Esophagus muscularis mucosa (tissue), 4 donors: ENCODE measurements at regions not wholly inside any gene's neighbourhood (a gene's known extent, or its start where the extent isn't known, plus 50 kb on each side); places are given as distances from the start of the nearest gene placed in this dataset.

Source experiments
- DNase-seq: peaks from one replicate; pipeline ENCODE4 v3.0.0-alpha.2; 2017; ENCODE audit errors: extremely low spot score
- H3K27ac ChIP-seq, 4 donors: fragments of 200-600 bp; sonication (generic); replicated peaks in 1 of 4; 1 replicate in 3 of 4; 2 replicates in 1 of 4; pipeline ENCODE4 v1.5.1; 2016 to 2019; ENCODE audit warnings: mild to moderate bottlenecking in 1 of 4
- H3K27me3 ChIP-seq, 4 donors: fragments of 200-600 bp; sonication (generic); one replicate each; pipeline versions ENCODE4 v1.5.1 to v1.6.0; 2016 to 2019
- H3K36me3 ChIP-seq, 4 donors: fragments of 200-600 bp; sonication (generic); one replicate each; pipeline ENCODE4 v1.5.1; 2016 to 2019
- H3K4me1 ChIP-seq, 4 donors: fragments of 200-600 bp; sonication (generic); one replicate each; pipeline ENCODE4 v1.5.1; 2016 to 2019
- H3K4me3 ChIP-seq, 4 donors: fragments of 200-600 bp; sonication (generic); 1 replicate in 2 of 4; 2 replicates in 2 of 4; pipeline ENCODE4 v1.5.1; 2016 to 2019; ENCODE audit warnings: mild to moderate bottlenecking in 4 of 4, moderate library complexity in 1 of 4
- H3K9me3 ChIP-seq, 4 donors: fragments of 200-600 bp; sonication (generic); 1 replicate in 3 of 4; 2 replicates in 1 of 4; pipeline ENCODE4 v1.5.1; 2016 to 2019
- CTCF ChIP-seq, 3 experiments: fragments of 200-600 bp in 2 of 3; fragments of 450-650 bp in 1 of 3; sonication (generic) in 2 of 3; IDR thresholded peaks; one replicate each; pipeline ENCODE4 v1.5.1; 2017 to 2019; ENCODE audit warnings: antibody characterized with exemption in 3 of 3, mild to moderate bottlenecking in 2 of 3, moderate library complexity in 1 of 3
- EP300 ChIP-seq: sonication (generic); formaldehyde crosslinking; IDR thresholded peaks from one replicate; pipeline ENCODE4 v1.6.1; 2017; ENCODE audit warnings: antibody characterized with exemption
- POLR2A ChIP-seq: fragments of 450-650 bp; IDR thresholded peaks from one replicate; pipeline ENCODE4 v1.6.1; 2017; ENCODE audit warnings: antibody characterized with exemption, moderate library complexity, mild to moderate bottlenecking, low read depth
- POLR2AphosphoS5 ChIP-seq, 2 donors: sonication (generic); formaldehyde crosslinking; IDR thresholded peaks; one replicate each; pipeline ENCODE4 v1.6.1; 2017; ENCODE audit warnings: antibody characterized with exemption in 2 of 2
- WGBS: methylation state at CpG from one replicate; pipeline ENCODE4 v1.1.5; 2018; 5-methylcytosine and 5-hydroxymethylcytosine counted together
- intact Hi-C: fragments of 100-400 bp; cut with DNase I; formaldehyde crosslinking; loops from one replicate; pipeline ENCODE4 v1.15.1; 2023

DNA sequence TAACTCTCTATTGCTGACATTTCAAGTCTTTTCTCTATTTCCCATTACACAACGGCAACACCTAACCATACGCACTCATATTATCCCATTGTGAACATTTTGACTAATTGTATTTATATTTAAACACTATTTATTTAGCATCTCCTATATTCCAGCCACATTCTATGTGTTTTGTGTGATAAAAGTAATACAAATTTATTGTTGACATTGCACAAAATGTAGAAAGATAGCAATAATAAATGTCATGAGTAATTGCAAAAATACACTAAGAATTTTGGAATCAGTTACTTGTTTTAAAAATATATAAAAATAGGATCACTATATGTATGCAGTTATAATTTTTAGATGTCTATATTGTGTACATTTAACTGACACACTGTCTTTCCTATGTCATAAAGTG is 413.0 kb upstream of the PTPRD start:
- 95% methylated on average over 2 of the region's 2 CpGs for WGBS
- intact Hi-C loops, result no loop called here
- H3K27me3 ChIP-seq, result no peaks in the 10 kb centered on the region
- no peak overlapping the region for H3K27ac ChIP-seq
- H3K4me1 ChIP-seq, result no peaks in the 10 kb centered on the region
- no peak for TF ChIP-seq CTCF (IDR thresholded peaks at IDR 0.05)
- TF ChIP-seq EP300, result no peak
- no peak for TF ChIP-seq POLR2A
- no peak for TF ChIP-seq POLR2AphosphoS5 (IDR thresholded peaks at IDR 0.05)
- no peaks in the 10 kb centered on the region for H3K9me3 ChIP-seq
- H3K4me3 ChIP-seq, result no peak overlapping the region
- no peak for DNase-seq
- no peaks in the 10 kb centered on the region for H3K36me3 ChIP-seq

- WGBS, result 70% methylated on average over 7 of the region's 7 CpGs
- H3K36me3 ChIP-seq, result no peaks in the 10 kb centered on the region
- no peak for TF ChIP-seq POLR2A
- TF ChIP-seq CTCF (IDR thresholded peaks at IDR 0.05), result no peak
- TF ChIP-seq EP300, result no peak
Observed at GRCh38 chr9:11038366-11038765, 425.6 kb upstream of the PTPRD start.

DNA sequence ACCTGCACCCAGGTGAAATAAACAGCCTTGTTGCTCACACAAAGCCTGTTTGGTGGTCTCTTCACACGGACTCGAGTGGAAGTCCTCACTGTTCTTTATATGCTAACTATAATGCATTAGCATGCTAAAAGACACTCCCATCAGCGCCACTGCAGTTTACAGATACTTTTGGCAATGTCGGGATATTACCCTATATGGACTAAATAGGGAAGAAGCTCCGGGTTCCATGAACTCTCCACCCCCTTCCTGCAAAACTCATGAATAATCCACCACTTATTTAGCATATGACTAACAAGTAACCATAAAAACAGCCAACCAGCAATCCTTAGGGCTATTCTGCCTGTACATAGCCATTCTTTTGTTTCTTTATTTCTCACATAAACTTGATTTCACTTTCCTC is 426.2 kb upstream of the PTPRD start:
- Histone ChIP-seq H3K9me3 (no peaks in the 10 kb centered on the region), H3K36me3 (no peaks in the 10 kb centered on the region), H3K27me3 (no peaks in the 10 kb centered on the region), H3K4me3 (no peak overlapping the region), H3K4me1 (no peaks in the 10 kb centered on the region), H3K27ac (no peak overlapping the region)
- intact Hi-C loops, result no loop called here
- TF ChIP-seq POLR2AphosphoS5 (IDR thresholded peaks at IDR 0.05) (no peak), EP300 (no peak), POLR2A (no peak), CTCF (IDR thresholded peaks at IDR 0.05) (no peak)
- 86% methylated on average over 5 of the region's 5 CpGs for WGBS
- no peak for DNase-seq

More at GRCh38 chr9:11038366-11038765, 425.6 kb upstream of the PTPRD start:
- Histone ChIP-seq H3K9me3 (no peaks in the 10 kb centered on the region), H3K27ac (no peak overlapping the region), H3K27me3 (no peaks in the 10 kb centered on the region), H3K4me3 (no peak overlapping the region), H3K4me1 (no peaks in the 10 kb centered on the region)
- no peak for DNase-seq
- intact Hi-C loops, result no loop called here

- no peak for TF ChIP-seq EP300
- no peak for TF ChIP-seq POLR2AphosphoS5 (IDR thresholded peaks at IDR 0.05)
- TF ChIP-seq POLR2A, result no peak
- TF ChIP-seq CTCF (IDR thresholded peaks at IDR 0.05), result no peak
- no peak overlapping the region for H3K4me3 ChIP-seq
- no peaks in the 10 kb centered on the region for H3K27me3 ChIP-seq
- H3K27ac ChIP-seq, result no peak overlapping the region
- no peaks in the 10 kb centered on the region for H3K36me3 ChIP-seq
- DNase-seq, result no peak
- WGBS, result 74% methylated on average over 2 of the region's 2 CpGs
- intact Hi-C loops, result no loop called here
- no peaks in the 10 kb centered on the region for H3K4me1 ChIP-seq
- no peaks in the 10 kb centered on the region for H3K9me3 ChIP-seq
Observed at GRCh38 chr9:11045589-11045988, 432.8 kb upstream of the PTPRD start.

DNA sequence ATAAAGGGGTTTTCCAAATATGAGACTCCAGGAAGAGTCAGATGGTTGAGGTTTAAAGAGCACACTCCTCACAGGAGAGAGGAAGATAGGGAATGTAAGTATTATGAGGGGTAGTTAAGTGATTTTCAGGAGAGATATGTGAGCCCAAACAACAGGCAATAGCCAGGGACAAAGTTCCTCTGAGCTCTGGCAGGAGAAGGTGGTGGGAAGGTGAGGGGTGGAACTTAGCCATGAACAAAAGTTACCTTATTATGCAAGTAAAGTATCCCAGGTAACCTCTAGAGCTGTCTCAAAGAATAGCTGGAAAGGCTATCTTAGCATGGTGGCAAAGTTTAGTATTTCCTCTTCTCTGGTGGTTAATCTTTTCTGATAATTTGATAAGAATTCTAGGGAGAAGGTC is 450.5 kb upstream of the PTPRD start:
- Histone ChIP-seq H3K4me1 (no peaks in the 10 kb centered on the region), H3K9me3 (no peaks in the 10 kb centered on the region), H3K4me3 (no peak overlapping the region), H3K27me3 (no peaks in the 10 kb centered on the region), H3K36me3 (no peaks in the 10 kb centered on the region), H3K27ac (no peak overlapping the region)
- intact Hi-C loops, result no loop called here
- DNase-seq, result no peak
- TF ChIP-seq POLR2AphosphoS5 (IDR thresholded peaks at IDR 0.05) (no peak), POLR2A (no peak), CTCF (IDR thresholded peaks at IDR 0.05) (no peak), EP300 (no peak)
